ENCODE measurements at regions not wholly inside any gene's neighbourhood (a gene's known extent, or its start where the extent isn't known, plus 50 kb on each side); places are given as distances from the start of the nearest gene placed in this dataset.

DNA sequence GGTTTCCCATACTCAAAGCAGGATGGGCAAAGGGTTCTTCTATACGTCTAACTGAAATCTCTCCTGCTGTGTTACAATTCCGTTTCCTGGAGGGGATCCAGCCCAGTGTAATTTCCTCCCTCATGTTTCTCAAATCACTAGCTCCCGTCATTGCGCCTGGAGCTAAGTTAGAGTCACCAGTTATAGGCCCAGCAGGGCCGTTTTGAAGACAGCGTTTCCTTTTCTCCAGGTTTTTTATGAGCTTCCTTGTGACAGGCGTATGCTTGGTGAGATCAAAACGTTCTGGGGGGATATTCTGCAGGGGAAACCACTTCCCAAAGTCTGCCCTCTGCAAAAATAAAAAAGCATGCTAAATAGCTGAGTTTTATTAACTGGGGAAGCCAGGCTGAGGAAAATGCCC, 53.0 kb upstream of the WWC1 start:
- H3K9ac ChIP-seq (ENCODE audit: control insufficient read depth, extremely low read depth, insufficient read depth, low read length) = no peak overlapping the region
- H3K9me1 ChIP-seq (ENCODE audit: control insufficient read depth, extremely low read depth, insufficient read depth, low read length) = no peaks in the 10 kb centered on the region
- no peak for DNase-seq (ENCODE audit: low read depth, low spot score)
- peaks cover 0 to 5% of the 10 kb centered on the region in 2 experiments for H3K36me3 ChIP-seq (ENCODE audit: control insufficient read depth in 2 of 2, extremely low read depth in 1 of 2, insufficient read depth in 2 of 2, low read length in 2 of 2)
- H3K27me3 ChIP-seq (ENCODE audit: control insufficient read depth, extremely low read depth, insufficient read depth, low read length) = no peaks in the 10 kb centered on the region
- no peak overlapping the region for H2AFZ ChIP-seq (ENCODE audit: control insufficient read depth, low read length)
- H3K4me1 ChIP-seq (ENCODE audit: control insufficient read depth, extremely low read depth, insufficient read depth, low read length) = no peaks in the 10 kb centered on the region
- TF ChIP-seq EZH2 (IDR thresholded peaks at IDR 0.05; ENCODE audit: low read length) = no peak
- TF ChIP-seq, protein P1, sequence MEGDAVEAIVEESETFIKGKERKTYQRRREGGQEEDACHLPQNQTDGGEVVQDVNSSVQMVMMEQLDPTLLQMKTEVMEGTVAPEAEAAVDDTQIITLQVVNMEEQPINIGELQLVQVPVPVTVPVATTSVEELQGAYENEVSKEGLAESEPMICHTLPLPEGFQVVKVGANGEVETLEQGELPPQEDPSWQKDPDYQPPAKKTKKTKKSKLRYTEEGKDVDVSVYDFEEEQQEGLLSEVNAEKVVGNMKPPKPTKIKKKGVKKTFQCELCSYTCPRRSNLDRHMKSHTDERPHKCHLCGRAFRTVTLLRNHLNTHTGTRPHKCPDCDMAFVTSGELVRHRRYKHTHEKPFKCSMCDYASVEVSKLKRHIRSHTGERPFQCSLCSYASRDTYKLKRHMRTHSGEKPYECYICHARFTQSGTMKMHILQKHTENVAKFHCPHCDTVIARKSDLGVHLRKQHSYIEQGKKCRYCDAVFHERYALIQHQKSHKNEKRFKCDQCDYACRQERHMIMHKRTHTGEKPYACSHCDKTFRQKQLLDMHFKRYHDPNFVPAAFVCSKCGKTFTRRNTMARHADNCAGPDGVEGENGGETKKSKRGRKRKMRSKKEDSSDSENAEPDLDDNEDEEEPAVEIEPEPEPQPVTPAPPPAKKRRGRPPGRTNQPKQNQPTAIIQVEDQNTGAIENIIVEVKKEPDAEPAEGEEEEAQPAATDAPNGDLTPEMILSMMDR (optimal IDR thresholded peaks at IDR 0.05 in 1 of 3, IDR thresholded peaks at IDR 0.05 in 1 of 3, conservative IDR thresholded peaks at IDR 0.05 in 1 of 3; ENCODE audit: extremely low read depth in 1 of 3, insufficient read depth in 2 of 3, low read length in 3 of 3) = no peak
- dilution Hi-C loops (cut with MboI; ENCODE audit: extremely low pct_ligation_motif_present, low sequenced_read_pairs) = no loop called here
- no peak overlapping the region for H3K4me2 ChIP-seq (ENCODE audit: control insufficient read depth, extremely low read depth, insufficient read depth, low read depth, low read length)
- H3K79me2 ChIP-seq (ENCODE audit: control insufficient read depth, insufficient read depth, low read length) = no peaks in the 10 kb centered on the region
- FAIRE-seq = no peak
- H3K9me3 ChIP-seq (ENCODE audit: control insufficient read depth, low read depth, low read length) = no peaks in the 10 kb centered on the region
- H3K27ac ChIP-seq (ENCODE audit: control insufficient read depth, insufficient read depth, low read length) = no peak overlapping the region
- no peaks in the 10 kb centered on the region for H4K20me1 ChIP-seq (ENCODE audit: control insufficient read depth, extremely low read depth, insufficient read depth, low read length)
- no peak overlapping the region for H3K4me3 ChIP-seq (ENCODE audit: control insufficient read depth in 2 of 3, extremely low read depth in 1 of 3, insufficient read depth in 2 of 3, low read depth in 1 of 3, low read length in 3 of 3)

DNA sequence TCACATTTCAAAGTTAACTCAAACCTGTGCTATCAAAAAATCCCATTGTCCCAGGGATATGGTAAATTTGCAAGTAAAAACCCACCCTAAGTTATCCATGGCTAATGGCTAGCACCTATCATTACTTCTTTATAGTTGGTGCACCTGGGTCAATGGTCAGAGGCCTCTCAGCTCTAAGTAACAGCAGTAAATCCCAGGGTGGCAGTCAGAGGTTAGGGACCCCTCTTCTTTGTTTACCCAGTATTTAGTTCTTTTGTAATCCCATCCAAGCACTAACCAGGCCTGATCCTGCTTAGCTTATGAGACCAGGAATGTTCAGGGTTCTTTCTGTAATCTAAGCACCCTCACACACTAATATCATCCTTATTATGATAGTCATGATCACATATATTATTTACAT, 52.1 kb upstream of the WWC1 start:
- dilution Hi-C loops (cut with MboI; ENCODE audit: extremely low pct_ligation_motif_present, low sequenced_read_pairs) = no loop called here
- Histone ChIP-seq H2AFZ (ENCODE audit: control insufficient read depth, low read length) (no peak overlapping the region), H3K9me3 (ENCODE audit: control insufficient read depth, low read depth, low read length) (no peaks in the 10 kb centered on the region), H4K20me1 (ENCODE audit: control insufficient read depth, extremely low read depth, insufficient read depth, low read length) (no peaks in the 10 kb centered on the region), H3K79me2 (ENCODE audit: control insufficient read depth, insufficient read depth, low read length) (no peaks in the 10 kb centered on the region), H3K27me3 (ENCODE audit: control insufficient read depth, extremely low read depth, insufficient read depth, low read length) (no peaks in the 10 kb centered on the region), H3K36me3 (ENCODE audit: control insufficient read depth in 2 of 2, extremely low read depth in 1 of 2, insufficient read depth in 2 of 2, low read length in 2 of 2) (peaks cover 0 to 6% of the 10 kb centered on the region in 2 experiments), H3K4me3 (ENCODE audit: control insufficient read depth in 2 of 3, extremely low read depth in 1 of 3, insufficient read depth in 2 of 3, low read depth in 1 of 3, low read length in 3 of 3) (no peak overlapping the region), H3K27ac (ENCODE audit: control insufficient read depth, insufficient read depth, low read length) (no peak overlapping the region), H3K9me1 (ENCODE audit: control insufficient read depth, extremely low read depth, insufficient read depth, low read length) (no peaks in the 10 kb centered on the region), H3K9ac (ENCODE audit: control insufficient read depth, extremely low read depth, insufficient read depth, low read length) (no peak overlapping the region), H3K4me2 (ENCODE audit: control insufficient read depth, extremely low read depth, insufficient read depth, low read depth, low read length) (no peak overlapping the region), H3K4me1 (ENCODE audit: control insufficient read depth, extremely low read depth, insufficient read depth, low read length) (no peaks in the 10 kb centered on the region)
- no peak for DNase-seq (ENCODE audit: low read depth, low spot score)
- TF ChIP-seq EZH2 (IDR thresholded peaks at IDR 0.05; ENCODE audit: low read length) = no peak
- TF ChIP-seq, protein P1 (optimal IDR thresholded peaks at IDR 0.05 in 1 of 3, IDR thresholded peaks at IDR 0.05 in 1 of 3, conservative IDR thresholded peaks at IDR 0.05 in 1 of 3; ENCODE audit: extremely low read depth in 1 of 3, insufficient read depth in 2 of 3, low read length in 3 of 3) = no peak
- FAIRE-seq = no peak

Small RNAs in the stretch of these regions (small RNA-seq; reads per million reads assigned to genes)
- gene AC026403.1 (ENCODE audit: insufficient read length in 3 of 3, low read depth in 3 of 3, low replicate concordance in 1 of 3) (0 reads per million in 3 experiments), gene RF00561 (ENCODE audit: insufficient read length in 3 of 3, low read depth in 3 of 3, low replicate concordance in 1 of 3) (0 reads per million in 3 experiments), gene RN7SKP60 (ENCODE audit: insufficient read length in 3 of 3, low read depth in 3 of 3, low replicate concordance in 1 of 3) (0 reads per million in 3 experiments), gene RNU6-168P (ENCODE audit: insufficient read length in 3 of 3, low read depth in 3 of 3, low replicate concordance in 1 of 3) (0 reads per million in 3 experiments), gene RNU6-209P (ENCODE audit: insufficient read length in 3 of 3, low read depth in 3 of 3, low replicate concordance in 1 of 3) (0 reads per million in 3 experiments)

Measured in keratinocyte (primary cell).